Duodenal mucosa (tissue), 2 donors: ENCODE measurements at regions not wholly inside any gene's neighbourhood (a gene's known extent, or its start where the extent isn't known, plus 50 kb on each side); places are given as distances from the start of the nearest gene placed in this dataset.

ENCODE experiments used
- H3K27ac ChIP-seq: one replicate; pipeline ENCODE4 v1.7.0; 2013; ENCODE audit warnings: low read depth, low read length
- H3K27me3 ChIP-seq, 2 donors: one replicate each; pipeline ENCODE4 v1.7.0; 2013; ENCODE audit warnings: low read length in 2 of 2, control low read depth in 1 of 2; ENCODE audit not compliant: insufficient read depth in 2 of 2, control insufficient read depth in 1 of 2
- H3K36me3 ChIP-seq, 2 donors: one replicate each; pipeline ENCODE4 v1.7.0; 2013; ENCODE audit warnings: low read length in 2 of 2, control low read depth in 1 of 2; ENCODE audit not compliant: insufficient read depth in 2 of 2, control insufficient read depth in 1 of 2
- H3K4me1 ChIP-seq, 2 donors: one replicate each; pipeline ENCODE4 v1.7.0; 2013; ENCODE audit warnings: low read length in 2 of 2, control low read depth in 1 of 2; ENCODE audit not compliant: insufficient read depth in 2 of 2, control insufficient read depth in 1 of 2
- H3K4me3 ChIP-seq, 2 donors: one replicate each; pipeline ENCODE4 v1.7.0; 2013; ENCODE audit warnings: low read length in 2 of 2, low read depth in 1 of 2
- H3K9ac ChIP-seq, 2 donors: one replicate each; pipeline ENCODE4 v1.7.0; 2013; ENCODE audit warnings: low read length in 2 of 2, low read depth in 1 of 2
- H3K9me3 ChIP-seq, 2 donors: one replicate each; pipeline ENCODE4 v1.7.0; 2013; ENCODE audit warnings: low read length in 2 of 2, control low read depth in 1 of 2; ENCODE audit not compliant: control insufficient read depth in 1 of 2

GRCh38 chr18:57202881-57203280, 56.0 kb downstream of the BOD1L2 start:
- H3K9me3 ChIP-seq = no peaks in the 10 kb centered on the region
- H3K27me3 ChIP-seq = no peaks in the 10 kb centered on the region
- H3K4me3 ChIP-seq = no peak overlapping the region
- H3K4me1 ChIP-seq = peaks cover 11 to 14% of the 10 kb centered on the region in 2 donors
- no peak overlapping the region for H3K9ac ChIP-seq
- no peak overlapping the region for H3K27ac ChIP-seq
- H3K36me3 ChIP-seq = no peaks in the 10 kb centered on the region

- H3K4me3 ChIP-seq = no peak overlapping the region
- H3K4me1 ChIP-seq = peaks cover 24% of the 10 kb centered on the region in 2 donors
- H3K9ac ChIP-seq = no peak overlapping the region
- no peaks in the 10 kb centered on the region for H3K27me3 ChIP-seq
- H3K36me3 ChIP-seq = no peaks in the 10 kb centered on the region
- no peaks in the 10 kb centered on the region for H3K9me3 ChIP-seq
- H3K27ac ChIP-seq = no peak overlapping the region
Observed at GRCh38 chr18:57205641-57206040, 58.8 kb downstream of the BOD1L2 start.

- Histone ChIP-seq H3K36me3 (no peaks in the 10 kb centered on the region), H3K27me3 (no peaks in the 10 kb centered on the region), H3K4me3 (no peak overlapping the region), H3K27ac (no peak overlapping the region), H3K9ac (no peak overlapping the region), H3K9me3 (no peaks in the 10 kb centered on the region), H3K4me1 (peaks cover 34 to 36% of the 10 kb centered on the region in 2 donors)
Observed at GRCh38 chr18:57207124-57207916, 60.4 kb downstream of the BOD1L2 start.

- Histone ChIP-seq H3K27ac (no peak overlapping the region), H3K36me3 (no peaks in the 10 kb centered on the region), H3K4me1 (peaks cover 34 to 36% of the 10 kb centered on the region in 2 donors), H3K9me3 (no peaks in the 10 kb centered on the region), H3K4me3 (no peak overlapping the region), H3K9ac (no peak overlapping the region), H3K27me3 (no peaks in the 10 kb centered on the region)
Observed at GRCh38 chr18:57208047-57208446, 61.2 kb downstream of the BOD1L2 start.

- H3K9ac ChIP-seq = no peak overlapping the region
- H3K4me3 ChIP-seq = peak overlapping the region; percentile 38 to 50
- no peak overlapping the region for H3K27ac ChIP-seq
- H3K36me3 ChIP-seq = no peaks in the 10 kb centered on the region
- H3K4me1 ChIP-seq = peaks cover 34 to 36% of the 10 kb centered on the region in 2 donors
- no peaks in the 10 kb centered on the region for H3K9me3 ChIP-seq
- H3K27me3 ChIP-seq = no peaks in the 10 kb centered on the region
Observed at GRCh38 chr18:57209713-57210106, 62.8 kb downstream of the BOD1L2 start.

GRCh38 chr18:57210107-57210715, 63.3 kb downstream of the BOD1L2 start:
- Histone ChIP-seq H3K4me3 (peak overlapping the region; percentile 38 to 50), H3K27me3 (no peaks in the 10 kb centered on the region), H3K27ac (no peak overlapping the region)

GRCh38 chr18:57210716-57211411, 64.0 kb downstream of the BOD1L2 start:
- H3K9ac ChIP-seq = no peak overlapping the region
- H3K36me3 ChIP-seq = no peaks in the 10 kb centered on the region
- H3K27ac ChIP-seq = no peak overlapping the region
- H3K4me3 ChIP-seq = peak overlapping the region in 1 of 2 donors; percentile 38
- no peaks in the 10 kb centered on the region for H3K27me3 ChIP-seq
- H3K9me3 ChIP-seq = no peaks in the 10 kb centered on the region
- H3K4me1 ChIP-seq = peaks cover 34 to 36% of the 10 kb centered on the region in 2 donors

More at GRCh38 chr18:57210107-57210715, 63.3 kb downstream of the BOD1L2 start:
- Histone ChIP-seq H3K36me3 (no peaks in the 10 kb centered on the region), H3K9me3 (no peaks in the 10 kb centered on the region), H3K4me1 (peaks cover 34 to 36% of the 10 kb centered on the region in 2 donors), H3K9ac (no peak overlapping the region)

- H3K36me3 ChIP-seq = no peaks in the 10 kb centered on the region
- H3K27me3 ChIP-seq = no peaks in the 10 kb centered on the region
- H3K27ac ChIP-seq = no peak overlapping the region
- no peak overlapping the region for H3K4me3 ChIP-seq
- no peaks in the 10 kb centered on the region for H3K9me3 ChIP-seq
- peaks cover 34 to 36% of the 10 kb centered on the region in 2 donors for H3K4me1 ChIP-seq
- no peak overlapping the region for H3K9ac ChIP-seq
Observed at GRCh38 chr18:57211412-57211750, 64.5 kb downstream of the BOD1L2 start.

- Histone ChIP-seq H3K4me3 (no peak overlapping the region), H3K9ac (no peak overlapping the region), H3K27me3 (no peaks in the 10 kb centered on the region), H3K4me1 (peaks cover 34 to 36% of the 10 kb centered on the region in 2 donors), H3K9me3 (no peaks in the 10 kb centered on the region), H3K27ac (no peak overlapping the region), H3K36me3 (no peaks in the 10 kb centered on the region)
Observed at GRCh38 chr18:57211776-57212175, 64.9 kb downstream of the BOD1L2 start.

GRCh38 chr18:57212678-57213077, 65.8 kb downstream of the BOD1L2 start:
- Histone ChIP-seq H3K4me1 (peaks cover 31 to 32% of the 10 kb centered on the region in 2 donors), H3K4me3 (no peak overlapping the region), H3K9ac (no peak overlapping the region), H3K36me3 (no peaks in the 10 kb centered on the region), H3K9me3 (no peaks in the 10 kb centered on the region), H3K27me3 (no peaks in the 10 kb centered on the region), H3K27ac (no peak overlapping the region)
